Kidney (tissue), 13 donors: ENCODE measurements at regions not wholly inside any gene's neighbourhood (a gene's known extent, or its start where the extent isn't known, plus 50 kb on each side); places are given as distances from the start of the nearest gene placed in this dataset.

Experiments
- DNase-seq, 5 donors: peaks; one replicate each; pipeline ENCODE4 v3.0.0-alpha.2; 2013 to 2020
- FAIRE-seq: peaks from 2 replicates; lab custom pipeline; 2012; peaks lifted over from hg19 to GRCh38; lab: Jason Lieb, UNC
- H3K27ac ChIP-seq, 2 donors: one replicate each; pipeline ENCODE4 v1.7.0; 2013; ENCODE audit warnings: low read depth in 2 of 2, low read length in 2 of 2, inconsistent platforms in 1 of 2
- H3K27me3 ChIP-seq: one replicate; pipeline ENCODE4 v1.7.1; 2013; ENCODE audit warnings: low read length, inconsistent platforms; ENCODE audit not compliant: control insufficient read depth, insufficient read depth
- H3K36me3 ChIP-seq, 3 donors: one replicate each; pipeline versions ENCODE4 v1.7.0 to v1.7.1; 2013; ENCODE audit warnings: low read length in 3 of 3, control low read depth in 1 of 3, inconsistent platforms in 1 of 3; ENCODE audit not compliant: insufficient read depth in 3 of 3, control insufficient read depth in 2 of 3
- H3K4me1 ChIP-seq, 3 donors: one replicate each; pipeline versions ENCODE4 v1.7.0 to v1.7.1; 2013; ENCODE audit warnings: low read length in 3 of 3, inconsistent platforms in 1 of 3, low read depth in 1 of 3; ENCODE audit not compliant: control insufficient read depth in 2 of 3, insufficient read depth in 2 of 3
- H3K4me3 ChIP-seq, 3 donors: one replicate each; pipeline versions ENCODE4 v1.7.0 to v1.8.1; 2013; ENCODE audit warnings: low read length in 3 of 3, control low read depth in 1 of 3, inconsistent platforms in 1 of 3
- H3K9ac ChIP-seq, 3 donors: one replicate each; pipeline versions ENCODE4 v1.7.0 to v1.7.1; 2013; ENCODE audit warnings: low read length in 3 of 3, control low read depth in 1 of 3, inconsistent platforms in 1 of 3
- H3K9me3 ChIP-seq, 3 donors: one replicate each; pipeline versions ENCODE4 v1.7.0 to v1.7.1; 2013; ENCODE audit warnings: low read length in 3 of 3, control low read depth in 1 of 3, inconsistent platforms in 1 of 3; ENCODE audit not compliant: control insufficient read depth in 2 of 3, insufficient read depth in 1 of 3
- intact Hi-C: fragments of 100-400 bp; cut with DNase I; formaldehyde crosslinking; loops from one replicate; pipeline ENCODE4 v1.11.1; 2022
- TF ChIP-seq, protein P1 (sequence below): IDR thresholded peaks from 3 replicates; pipeline ENCODE4 v1.5.1; 2012; ENCODE audit warnings: mild to moderate bottlenecking, moderate library complexity, borderline replicate concordance; ENCODE audit not compliant: insufficient read depth; ENCODE audit errors: extremely low read depth
- donor health status: control.
- donor health status: control.
- donor health status: control.
- donor health status: control.
- donor health status: control.
- donor health status: DM: yes; HTN: yes; CAD: no.
- donor health status: Normal renal cell carcinoma (clear cell type).

DNA sequence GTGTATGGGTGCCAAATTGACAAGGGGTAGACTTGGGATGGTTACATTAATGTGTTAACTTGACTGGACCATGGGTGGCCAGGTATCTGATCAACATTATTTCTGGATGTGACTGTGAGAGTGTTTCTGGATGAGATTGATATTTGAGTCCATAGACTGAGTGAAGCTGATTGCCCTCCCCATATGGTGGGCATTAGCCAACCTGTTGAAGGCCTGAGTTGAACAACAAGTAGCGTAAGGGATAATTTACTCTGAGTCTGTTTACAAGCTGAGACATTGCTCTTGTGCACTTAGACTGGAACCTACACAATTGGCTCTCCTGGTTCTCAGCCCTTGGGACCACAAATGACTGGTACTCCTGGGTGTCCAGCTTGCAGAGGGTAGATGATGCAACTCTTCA lies 240.1 kb downstream of the ASXL3 start:
- H3K4me1 ChIP-seq: no peaks in the 10 kb centered on the region
- intact Hi-C loops: no loop called here
- H3K27me3 ChIP-seq: no peaks in the 10 kb centered on the region
- TF ChIP-seq, protein P1, sequence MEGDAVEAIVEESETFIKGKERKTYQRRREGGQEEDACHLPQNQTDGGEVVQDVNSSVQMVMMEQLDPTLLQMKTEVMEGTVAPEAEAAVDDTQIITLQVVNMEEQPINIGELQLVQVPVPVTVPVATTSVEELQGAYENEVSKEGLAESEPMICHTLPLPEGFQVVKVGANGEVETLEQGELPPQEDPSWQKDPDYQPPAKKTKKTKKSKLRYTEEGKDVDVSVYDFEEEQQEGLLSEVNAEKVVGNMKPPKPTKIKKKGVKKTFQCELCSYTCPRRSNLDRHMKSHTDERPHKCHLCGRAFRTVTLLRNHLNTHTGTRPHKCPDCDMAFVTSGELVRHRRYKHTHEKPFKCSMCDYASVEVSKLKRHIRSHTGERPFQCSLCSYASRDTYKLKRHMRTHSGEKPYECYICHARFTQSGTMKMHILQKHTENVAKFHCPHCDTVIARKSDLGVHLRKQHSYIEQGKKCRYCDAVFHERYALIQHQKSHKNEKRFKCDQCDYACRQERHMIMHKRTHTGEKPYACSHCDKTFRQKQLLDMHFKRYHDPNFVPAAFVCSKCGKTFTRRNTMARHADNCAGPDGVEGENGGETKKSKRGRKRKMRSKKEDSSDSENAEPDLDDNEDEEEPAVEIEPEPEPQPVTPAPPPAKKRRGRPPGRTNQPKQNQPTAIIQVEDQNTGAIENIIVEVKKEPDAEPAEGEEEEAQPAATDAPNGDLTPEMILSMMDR: no peak
- no peak overlapping the region for H3K4me3 ChIP-seq
- FAIRE-seq (no peak), DNase-seq (no peak)
- no peaks in the 10 kb centered on the region for H3K36me3 ChIP-seq
- H3K9me3 ChIP-seq: peaks cover 0 to 3% (median 0%) of the 10 kb centered on the region in 3 donors
- no peak overlapping the region for H3K27ac ChIP-seq
- H3K9ac ChIP-seq: no peak overlapping the region

DNA sequence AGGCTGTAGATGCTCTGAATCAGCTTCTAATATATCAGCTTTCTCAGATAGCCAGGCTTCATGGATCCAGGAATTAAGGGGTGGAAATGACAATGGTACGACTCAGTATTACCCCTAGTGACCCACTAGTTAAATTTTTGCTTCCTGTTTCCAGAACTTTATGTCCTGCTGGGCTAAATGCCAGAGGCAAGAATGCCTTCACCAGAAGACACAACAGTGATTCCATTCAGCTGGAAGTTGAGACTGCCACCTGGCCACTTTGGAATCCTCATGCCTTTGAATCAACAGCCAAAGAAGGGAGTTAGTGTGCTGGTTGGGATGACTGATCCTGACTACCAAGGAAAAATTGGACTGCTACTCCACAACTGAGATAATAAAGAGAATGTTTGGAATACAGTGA lies 239.1 kb downstream of the ASXL3 start:
- Histone ChIP-seq H3K9me3 (peaks cover 0 to 3% (median 0%) of the 10 kb centered on the region in 3 donors), H3K36me3 (no peaks in the 10 kb centered on the region), H3K27ac (no peak overlapping the region), H3K4me1 (no peaks in the 10 kb centered on the region), H3K9ac (no peak overlapping the region), H3K4me3 (no peak overlapping the region), H3K27me3 (no peaks in the 10 kb centered on the region)
- DNase-seq (no peak), FAIRE-seq (no peak)
- intact Hi-C loops: no loop called here
- TF ChIP-seq, protein P1: no peak

DNA sequence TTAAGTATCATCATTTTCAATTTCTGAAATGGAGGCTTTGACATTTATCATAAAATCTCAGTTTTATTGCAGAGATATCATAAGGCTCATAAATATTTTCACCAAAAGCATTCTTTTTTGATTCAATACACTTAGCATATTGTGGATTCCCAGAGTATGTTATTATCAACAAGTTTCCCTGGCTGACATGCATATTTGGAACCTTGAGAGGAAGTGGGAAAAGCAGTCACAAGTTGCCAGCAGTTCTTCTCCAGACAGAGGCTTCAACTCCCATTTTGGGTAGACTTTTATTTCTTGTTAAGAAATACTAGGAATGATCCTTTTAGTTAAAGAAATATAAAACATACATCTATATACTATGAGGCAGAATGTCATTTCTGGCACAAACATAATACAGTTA lies 236.5 kb downstream of the ASXL3 start:
- no peaks in the 10 kb centered on the region for H3K4me1 ChIP-seq
- TF ChIP-seq, protein P1: no peak
- FAIRE-seq: no peak
- no peaks in the 10 kb centered on the region for H3K27me3 ChIP-seq
- no peak overlapping the region for H3K4me3 ChIP-seq
- H3K27ac ChIP-seq: no peak overlapping the region
- H3K9ac ChIP-seq: no peak overlapping the region
- H3K9me3 ChIP-seq: peaks cover 0 to 3% (median 0%) of the 10 kb centered on the region in 3 donors
- intact Hi-C loops: no loop called here
- no peak for DNase-seq
- no peaks in the 10 kb centered on the region for H3K36me3 ChIP-seq

DNA sequence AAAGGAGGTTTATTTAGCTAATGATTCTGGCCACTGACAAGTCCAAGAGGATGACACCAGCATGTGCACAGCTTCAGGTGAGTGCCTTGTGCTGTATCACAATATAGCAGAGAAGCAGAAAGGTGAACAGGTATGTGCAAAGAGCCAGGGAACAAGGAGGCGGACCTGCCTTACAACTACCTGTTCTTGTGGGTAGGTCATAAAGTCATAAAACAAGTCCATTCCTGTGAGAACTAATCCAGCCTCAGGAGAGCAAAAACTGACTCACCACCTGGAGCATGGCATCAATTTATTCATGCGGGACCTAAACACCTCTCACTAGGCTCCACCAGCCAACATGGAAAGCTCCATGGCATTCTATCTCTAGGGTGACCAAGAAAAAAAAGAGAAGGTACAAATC lies 234.2 kb downstream of the ASXL3 start:
- H3K27ac ChIP-seq: no peak overlapping the region
- no peak overlapping the region for H3K9ac ChIP-seq
- H3K4me1 ChIP-seq: no peaks in the 10 kb centered on the region
- no peaks in the 10 kb centered on the region for H3K36me3 ChIP-seq
- FAIRE-seq: no peak
- intact Hi-C loops: no loop called here
- no peaks in the 10 kb centered on the region for H3K27me3 ChIP-seq
- TF ChIP-seq, protein P1: no peak
- H3K4me3 ChIP-seq: no peak overlapping the region
- no peak for DNase-seq
- H3K9me3 ChIP-seq: no peaks in the 10 kb centered on the region
